ENCODE measurements at regions not wholly inside any gene's neighbourhood (a gene's known extent, or its start where the extent isn't known, plus 50 kb on each side); places are given as distances from the start of the nearest gene placed in this dataset.

- no TSS peak for BruUV-seq (replicated peaks)
- Mint-ChIP-seq H3K27me3 (ENCODE audit: insufficient read depth, unreplicated experiment) (no peaks in the 10 kb centered on the region), H3K4me3 (ENCODE audit: unreplicated experiment) (no peak overlapping the region), H3K4me1 (ENCODE audit: low read depth, unreplicated experiment) (no peaks in the 10 kb centered on the region), H3K9me3 (ENCODE audit: unreplicated experiment) (no peaks in the 10 kb centered on the region), H3K27ac (ENCODE audit: unreplicated experiment) (no peak overlapping the region), H3K36me3 (ENCODE audit: insufficient read depth, unreplicated experiment) (no peaks in the 10 kb centered on the region)
- H3K36me3 ChIP-seq (ENCODE audit: control insufficient read depth, insufficient read depth, low read length) = no peaks in the 10 kb centered on the region
- TF ChIP-seq, protein P1, sequence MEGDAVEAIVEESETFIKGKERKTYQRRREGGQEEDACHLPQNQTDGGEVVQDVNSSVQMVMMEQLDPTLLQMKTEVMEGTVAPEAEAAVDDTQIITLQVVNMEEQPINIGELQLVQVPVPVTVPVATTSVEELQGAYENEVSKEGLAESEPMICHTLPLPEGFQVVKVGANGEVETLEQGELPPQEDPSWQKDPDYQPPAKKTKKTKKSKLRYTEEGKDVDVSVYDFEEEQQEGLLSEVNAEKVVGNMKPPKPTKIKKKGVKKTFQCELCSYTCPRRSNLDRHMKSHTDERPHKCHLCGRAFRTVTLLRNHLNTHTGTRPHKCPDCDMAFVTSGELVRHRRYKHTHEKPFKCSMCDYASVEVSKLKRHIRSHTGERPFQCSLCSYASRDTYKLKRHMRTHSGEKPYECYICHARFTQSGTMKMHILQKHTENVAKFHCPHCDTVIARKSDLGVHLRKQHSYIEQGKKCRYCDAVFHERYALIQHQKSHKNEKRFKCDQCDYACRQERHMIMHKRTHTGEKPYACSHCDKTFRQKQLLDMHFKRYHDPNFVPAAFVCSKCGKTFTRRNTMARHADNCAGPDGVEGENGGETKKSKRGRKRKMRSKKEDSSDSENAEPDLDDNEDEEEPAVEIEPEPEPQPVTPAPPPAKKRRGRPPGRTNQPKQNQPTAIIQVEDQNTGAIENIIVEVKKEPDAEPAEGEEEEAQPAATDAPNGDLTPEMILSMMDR (IDR thresholded peaks at IDR 0.05; ENCODE audit: insufficient read depth in 1 of 2, low read depth in 1 of 2, low read length in 1 of 2, severe bottlenecking in 1 of 2, unreplicated experiment in 1 of 2) = no peak
- H3K4me1 ChIP-seq = no peaks in the 10 kb centered on the region
- POLR2A ChIA-PET = no interaction called here
- CTCF ChIA-PET = no interaction called here
- no peak for DNase-seq
- no peaks in the 10 kb centered on the region for H3K9me3 ChIP-seq
- H3K27me3 ChIP-seq (replicated peaks; ENCODE audit: control insufficient read depth, insufficient read depth, low read length) = no peaks in the 10 kb centered on the region
- intact Hi-C loops (cut with micrococcal nuclease; ENCODE audit: unreplicated experiment) = no loop called here
- no peak overlapping the region for H3K4me3 ChIP-seq (ENCODE audit: low read depth, low read length)
Observed at GRCh38 chr12:67382241-67382871, 113.2 kb downstream of the CAND1 start.

- H3K4me3 Mint-ChIP-seq (ENCODE audit: unreplicated experiment) = no peak overlapping the region
- Histone ChIP-seq H3K27me3 (replicated peaks; ENCODE audit: control insufficient read depth, insufficient read depth, low read length) (no peaks in the 10 kb centered on the region), H3K4me1 (no peaks in the 10 kb centered on the region), H3K36me3 (ENCODE audit: control insufficient read depth, insufficient read depth, low read length) (no peaks in the 10 kb centered on the region), H3K4me3 (ENCODE audit: low read depth, low read length) (no peak overlapping the region), H3K9me3 (no peaks in the 10 kb centered on the region)
- TF ChIP-seq, protein P1 (IDR thresholded peaks at IDR 0.05; ENCODE audit: insufficient read depth in 1 of 2, low read depth in 1 of 2, low read length in 1 of 2, severe bottlenecking in 1 of 2, unreplicated experiment in 1 of 2) = no peak
- H3K36me3 Mint-ChIP-seq (ENCODE audit: insufficient read depth, unreplicated experiment) = no peaks in the 10 kb centered on the region
- CTCF ChIA-PET = no interaction called here
- H3K27me3 Mint-ChIP-seq (ENCODE audit: insufficient read depth, unreplicated experiment) = no peaks in the 10 kb centered on the region
- no peaks in the 10 kb centered on the region for H3K4me1 Mint-ChIP-seq (ENCODE audit: low read depth, unreplicated experiment)
- H3K27ac Mint-ChIP-seq (ENCODE audit: unreplicated experiment) = no peak overlapping the region
- BruUV-seq (replicated peaks) = no TSS peak
- H3K9me3 Mint-ChIP-seq (ENCODE audit: unreplicated experiment) = no peaks in the 10 kb centered on the region
- DNase-seq = no peak
- intact Hi-C loops (cut with micrococcal nuclease; ENCODE audit: unreplicated experiment) = no loop called here
- POLR2A ChIA-PET = no interaction called here
Observed at GRCh38 chr12:67386869-67387565, 117.9 kb downstream of the CAND1 start.

DNA sequence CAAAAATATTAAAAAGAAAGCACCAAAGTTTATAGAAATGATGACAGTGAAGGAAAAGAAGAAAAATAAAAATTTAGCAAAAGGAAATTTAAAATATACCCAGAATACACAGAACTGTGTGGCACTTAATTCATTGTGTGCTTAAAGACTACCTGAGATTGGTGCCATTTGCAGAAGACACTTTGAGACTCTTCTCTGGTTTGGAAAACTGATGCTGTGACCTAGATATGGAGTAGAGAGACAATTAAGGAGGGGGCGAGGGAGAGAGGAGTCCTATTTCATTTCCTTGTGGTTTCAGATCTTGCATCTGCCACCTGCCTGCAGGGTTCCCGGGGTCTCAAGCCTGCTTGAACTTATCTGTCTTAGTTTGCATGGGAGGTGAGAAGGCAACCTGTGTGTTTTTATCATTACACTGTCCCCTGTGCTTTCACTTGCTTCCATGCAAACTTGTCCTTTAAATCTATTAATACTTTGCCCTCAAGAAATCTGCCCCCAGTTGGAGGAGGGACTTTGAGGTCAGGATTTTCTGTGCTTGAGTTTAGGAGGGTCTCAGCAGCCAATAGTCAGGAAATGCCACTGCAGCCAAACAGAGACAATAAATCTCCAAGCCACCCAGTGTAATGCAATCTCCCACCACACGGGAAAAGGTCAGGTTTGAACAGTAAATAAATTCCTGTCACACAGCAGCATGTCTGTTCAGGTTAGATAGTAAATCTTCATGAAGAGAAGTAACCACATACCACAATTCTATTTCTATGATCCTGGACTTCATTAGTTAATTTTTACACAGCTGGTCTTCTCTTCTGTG is 119.4 kb downstream of the CAND1 start:
- H3K27ac Mint-ChIP-seq (ENCODE audit: unreplicated experiment) = no peak overlapping the region
- H3K4me1 ChIP-seq = no peaks in the 10 kb centered on the region
- TF ChIP-seq, protein P1 (IDR thresholded peaks at IDR 0.05; ENCODE audit: insufficient read depth in 1 of 2, low read depth in 1 of 2, low read length in 1 of 2, severe bottlenecking in 1 of 2, unreplicated experiment in 1 of 2) = peak; percentile 13 to 32
- DNase-seq = peak in 1 of 2 experiments; percentile 18
- H3K4me3 Mint-ChIP-seq (ENCODE audit: unreplicated experiment) = no peak overlapping the region
- intact Hi-C loops (cut with micrococcal nuclease; ENCODE audit: unreplicated experiment) = no loop called here
- CTCF ChIA-PET = no interaction called here
- H3K36me3 Mint-ChIP-seq (ENCODE audit: insufficient read depth, unreplicated experiment) = no peaks in the 10 kb centered on the region
- H3K9me3 ChIP-seq = no peaks in the 10 kb centered on the region
- no peaks in the 10 kb centered on the region for H3K9me3 Mint-ChIP-seq (ENCODE audit: unreplicated experiment)
- no peaks in the 10 kb centered on the region for H3K4me1 Mint-ChIP-seq (ENCODE audit: low read depth, unreplicated experiment)
- BruUV-seq (replicated peaks) = no TSS peak
- no peak overlapping the region for H3K4me3 ChIP-seq (ENCODE audit: low read depth, low read length)
- POLR2A ChIA-PET = no interaction called here
- H3K27me3 Mint-ChIP-seq (ENCODE audit: insufficient read depth, unreplicated experiment) = no peaks in the 10 kb centered on the region
- H3K36me3 ChIP-seq (ENCODE audit: control insufficient read depth, insufficient read depth, low read length) = no peaks in the 10 kb centered on the region
- no peaks in the 10 kb centered on the region for H3K27me3 ChIP-seq (replicated peaks; ENCODE audit: control insufficient read depth, insufficient read depth, low read length)

Measured in Caco-2 (cell line).